ENCODE measurements at regions not wholly inside any gene's neighbourhood (a gene's known extent, or its start where the extent isn't known, plus 50 kb on each side); places are given as distances from the start of the nearest gene placed in this dataset.

DNA sequence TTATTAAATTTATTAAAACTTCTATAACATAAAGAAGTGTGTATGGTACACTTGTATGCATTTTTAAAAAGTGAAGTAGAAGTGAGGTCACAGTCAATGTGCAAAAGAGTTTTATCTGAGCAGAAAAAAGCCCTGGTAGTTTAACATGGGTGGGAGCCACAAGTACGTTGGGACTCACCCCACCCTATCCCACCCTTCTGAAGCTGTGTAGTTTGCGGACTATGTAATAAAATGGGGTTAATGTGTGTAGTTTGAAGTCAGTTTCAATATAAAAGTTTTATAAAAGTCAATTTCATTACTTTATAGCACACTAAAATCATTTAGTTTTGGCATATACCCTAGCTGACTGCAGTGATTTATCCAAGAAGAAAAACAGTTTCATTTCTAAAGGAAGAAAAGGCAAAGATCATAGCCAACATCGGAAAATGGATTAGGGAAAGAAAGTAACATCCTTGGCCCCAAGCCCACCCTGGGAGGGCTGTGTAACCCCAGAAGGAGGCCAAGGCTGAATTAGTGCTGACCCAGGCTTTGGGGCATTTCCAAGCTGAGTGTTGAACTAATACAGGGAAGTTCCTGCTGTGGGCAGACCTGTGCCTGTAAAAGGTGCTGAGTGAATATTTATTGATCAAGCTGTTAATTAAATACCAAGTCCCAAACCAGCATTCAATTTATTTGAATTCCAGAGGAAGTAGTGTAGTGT is 398.6 kb upstream of the ADAMTSL1 start:
- in situ Hi-C loops (cut with MboI) (no loop called here), intact Hi-C loops (cut with micrococcal nuclease) (no loop called here)
- TF ChIP-seq HCFC1 (IDR thresholded peaks at IDR 0.05; ENCODE audit: low read depth, low read length): no peak
- TF ChIP-seq MYNN (IDR thresholded peaks at IDR 0.05): no peak
- TF ChIP-seq MYNN (CRISPR knock-in tag; IDR thresholded peaks at IDR 0.05): no peak
- TF ChIP-seq NFYB (IDR thresholded peaks at IDR 0.05; ENCODE audit: extremely low read depth, insufficient read length): no peak
- no peak for TF ChIP-seq ZNF239 (CRISPR knock-in tag; IDR thresholded peaks at IDR 0.05)
- no peak for TF ChIP-seq PCBP1 (IDR thresholded peaks at IDR 0.05; ENCODE audit: low read depth, low read length, poor library complexity, severe bottlenecking)
- TF ChIP-seq RNF2 (IDR thresholded peaks at IDR 0.05): no peak
- TF ChIP-seq ZNF212 (CRISPR knock-in tag; IDR thresholded peaks at IDR 0.05): no peak
- TF ChIP-seq, protein P1, sequence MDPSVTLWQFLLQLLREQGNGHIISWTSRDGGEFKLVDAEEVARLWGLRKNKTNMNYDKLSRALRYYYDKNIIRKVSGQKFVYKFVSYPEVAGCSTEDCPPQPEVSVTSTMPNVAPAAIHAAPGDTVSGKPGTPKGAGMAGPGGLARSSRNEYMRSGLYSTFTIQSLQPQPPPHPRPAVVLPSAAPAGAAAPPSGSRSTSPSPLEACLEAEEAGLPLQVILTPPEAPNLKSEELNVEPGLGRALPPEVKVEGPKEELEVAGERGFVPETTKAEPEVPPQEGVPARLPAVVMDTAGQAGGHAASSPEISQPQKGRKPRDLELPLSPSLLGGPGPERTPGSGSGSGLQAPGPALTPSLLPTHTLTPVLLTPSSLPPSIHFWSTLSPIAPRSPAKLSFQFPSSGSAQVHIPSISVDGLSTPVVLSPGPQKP (CRISPR knock-in tag; IDR thresholded peaks at IDR 0.05): no peak
- TF ChIP-seq ZNF512 (tag; IDR thresholded peaks at IDR 0.05): no peak
- TF ChIP-seq HDGF (IDR thresholded peaks at IDR 0.05): no peak
- no peak for TF ChIP-seq ZNF766 (CRISPR knock-in tag; conservative IDR thresholded peaks at IDR 0.05)
- no peak for TF ChIP-seq ZNF197 (CRISPR knock-in tag; IDR thresholded peaks at IDR 0.05; ENCODE audit: low read depth)
- TF ChIP-seq PBX2 (CRISPR knock-in tag; IDR thresholded peaks at IDR 0.05; ENCODE audit: low read depth): no peak
- no peak for TF ChIP-seq PBX2 (tag; conservative IDR thresholded peaks at IDR 0.05; ENCODE audit: low read depth)
- no peak overlapping the region for H3K9ac ChIP-seq (ENCODE audit: insufficient read depth in 1 of 2, low read depth in 2 of 2, low read length in 2 of 2)
- no peaks in the 10 kb centered on the region for H4K20me1 ChIP-seq (replicated peaks; ENCODE audit: control insufficient read depth, insufficient read depth, low read length)
- no peaks in the 10 kb centered on the region for H3K27me3 ChIP-seq (ENCODE audit: control insufficient read depth in 2 of 2, insufficient read depth in 2 of 2, low read length in 2 of 2)
- no peak overlapping the region for H3K4me2 ChIP-seq (ENCODE audit: insufficient read depth, low read length)
- WGBS (ENCODE audit: insufficient coverage, low coverage, missing lambda C conversion rate): 6% methylated on average over 3 of the region's 3 CpGs
- no peak overlapping the region for H3K27ac ChIP-seq (ENCODE audit: extremely low read depth, low read depth, low read length)
- H3K4me3 ChIP-seq: no peak overlapping the region
- CTCF ChIA-PET (ENCODE audit: low intra/inter-chr PET ratio): no interaction called here
- FAIRE-seq (no peak), ATAC-seq (no peak), DNase-seq (ENCODE audit: extremely low read depth in 1 of 4, low spot score in 3 of 4) (no peak)
- POLR2A ChIA-PET: no interaction called here
- no peaks in the 10 kb centered on the region for H3K36me3 ChIP-seq (ENCODE audit: control insufficient read depth, insufficient read depth, low read length)
- H3K4me1 ChIP-seq (replicated peaks in 1 of 2; ENCODE audit: control insufficient read depth in 2 of 2, insufficient read depth in 2 of 2, low read length in 2 of 2): no peaks in the 10 kb centered on the region
- BruUV-seq (replicated peaks): no TSS peak
- H3K9me3 ChIP-seq (replicated peaks; ENCODE audit: control insufficient read depth, insufficient read depth, low read depth, low read length): no peaks in the 10 kb centered on the region
- H2AFZ ChIP-seq (ENCODE audit: low read depth, low read length): no peak overlapping the region
- H3K79me2 ChIP-seq (ENCODE audit: control insufficient read depth, insufficient read depth, low read length): no peaks in the 10 kb centered on the region
- no peaks in the 10 kb centered on the region for H3K9me1 ChIP-seq (ENCODE audit: control insufficient read depth, insufficient read depth, low read length)

Data from K562 (cell line).